ENCODE measurements at regions not wholly inside any gene's neighbourhood (a gene's known extent, or its start where the extent isn't known, plus 50 kb on each side); places are given as distances from the start of the nearest gene placed in this dataset.
"Not testable (repeated sequence)": the region's sequence is repeated elsewhere in the genome, so short reads cannot be mapped to it uniquely, and the experiment has no call there.

DNA sequence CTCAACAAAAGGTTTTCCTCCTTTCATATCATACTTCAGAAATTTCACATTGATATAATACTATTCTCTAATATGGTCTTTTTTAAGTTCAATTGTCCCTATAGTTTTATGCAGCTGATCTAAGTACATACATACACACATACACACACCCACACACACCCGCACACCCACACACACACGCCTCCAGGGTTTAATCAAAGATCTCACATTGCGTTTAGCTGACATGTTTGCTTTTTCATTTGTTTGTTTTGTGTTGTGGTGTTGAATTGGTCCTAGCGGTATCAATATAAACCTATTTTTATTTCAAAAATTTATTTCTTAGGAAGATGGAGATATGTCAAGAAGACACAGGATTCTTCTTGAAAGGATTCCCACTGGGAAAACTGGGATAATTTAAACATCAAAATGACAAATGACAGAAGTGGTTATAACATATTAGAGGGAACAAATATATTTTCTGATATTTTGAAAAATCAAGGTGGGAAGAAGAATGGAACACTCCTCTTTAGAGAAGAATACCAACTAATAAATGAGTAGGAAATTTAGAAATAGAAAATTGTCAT, 434.9 kb upstream of the SLC30A5 start:
- DNase-seq (ENCODE audit: low read depth) = no peak

DNA sequence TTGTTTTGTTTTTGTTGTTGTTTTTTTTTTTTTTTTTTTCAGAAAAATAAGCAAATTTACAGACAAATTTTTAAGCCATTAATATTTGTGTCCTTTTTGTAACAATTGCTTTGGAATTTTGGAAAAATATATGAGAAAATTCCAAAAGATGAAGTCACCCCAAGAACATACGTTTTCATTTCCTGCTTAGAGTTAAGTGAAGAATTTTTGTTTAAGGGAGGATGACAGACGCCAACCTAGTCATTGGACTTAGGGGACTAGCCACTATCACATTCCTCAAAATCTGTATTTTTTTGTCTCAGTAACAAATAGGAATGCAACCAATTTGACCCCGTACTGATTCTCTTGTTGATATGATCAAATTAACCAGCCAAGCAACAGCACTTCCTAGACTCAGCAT, 433.9 kb upstream of the SLC30A5 start:
- no peak for DNase-seq (ENCODE audit: low read depth)

DNA sequence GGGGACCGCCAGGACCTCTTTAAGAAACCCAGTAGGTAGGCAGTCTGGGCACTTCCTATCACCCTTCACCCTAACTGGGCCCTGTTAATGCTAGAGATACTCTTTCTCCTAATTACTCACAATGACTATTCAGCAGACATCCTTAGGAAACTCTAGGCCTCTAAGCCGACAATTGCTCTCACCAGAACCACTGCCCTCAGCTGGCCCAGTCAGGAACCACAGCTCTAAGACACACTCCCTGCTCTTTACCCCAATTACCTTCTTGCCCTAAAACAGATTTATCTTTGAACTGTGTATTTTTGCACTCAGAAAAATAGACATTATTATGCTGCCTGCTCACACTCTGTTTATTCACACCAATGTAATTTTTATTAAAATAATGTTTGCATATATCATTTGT, 432.6 kb upstream of the SLC30A5 start:
- no peak for DNase-seq (ENCODE audit: low read depth)

DNA sequence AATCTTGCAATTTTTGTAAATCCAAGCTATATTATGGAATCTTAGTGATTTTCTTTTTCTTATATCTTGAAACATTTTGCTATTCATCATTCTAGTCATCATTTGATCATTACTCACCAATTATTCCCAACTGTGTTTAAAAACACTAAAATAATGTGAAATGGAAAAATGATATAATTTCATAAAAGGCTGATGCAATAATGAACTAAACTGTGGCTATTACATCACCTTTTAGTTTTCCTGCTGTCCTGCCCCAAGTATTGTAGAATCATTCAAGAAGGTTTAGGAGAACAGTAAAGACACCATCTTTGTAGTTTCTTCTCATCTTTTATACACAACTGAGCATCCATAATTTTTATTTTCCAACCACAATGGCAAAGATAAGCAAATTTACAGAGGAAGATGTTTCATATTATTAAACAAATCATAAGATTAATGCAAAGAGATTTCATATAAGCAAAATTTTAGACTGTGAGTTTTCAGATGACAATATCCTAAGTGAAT, 431.0 kb upstream of the SLC30A5 start:
- DNase-seq (ENCODE audit: low read depth) = no peak

DNA sequence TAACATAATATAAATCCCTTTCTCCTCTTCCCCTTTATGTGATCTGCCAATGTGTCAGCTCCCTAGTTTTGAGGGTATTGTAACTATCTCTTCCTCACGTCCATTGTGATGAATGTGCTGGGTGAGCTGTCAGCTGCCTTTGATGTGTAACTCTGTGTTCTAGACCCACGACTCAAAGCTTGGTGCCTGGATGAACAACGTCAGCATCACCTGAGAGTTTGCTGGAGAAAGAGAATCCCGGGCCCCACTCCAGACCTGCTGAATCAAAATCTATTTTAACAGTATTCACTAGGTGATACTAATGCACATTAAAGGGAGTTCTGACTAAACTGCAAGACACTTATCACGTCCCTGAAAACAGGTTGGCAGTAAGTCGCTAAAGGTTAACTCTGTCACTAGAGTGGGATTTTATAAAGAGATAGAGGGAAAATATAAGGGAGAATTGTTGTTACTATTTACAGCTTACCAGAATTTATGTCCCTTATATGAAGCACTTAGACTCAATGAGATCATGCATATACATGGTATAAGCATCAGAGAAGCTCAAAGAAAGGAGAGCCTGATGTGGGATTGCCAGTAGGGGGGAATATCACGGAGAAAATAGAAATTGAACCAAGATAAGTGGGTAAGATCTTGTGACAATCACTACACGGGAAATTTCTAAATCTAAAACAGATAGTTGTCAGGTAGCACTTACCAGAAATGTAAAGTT, 423.8 kb upstream of the SLC30A5 start:
- no peak for DNase-seq (ENCODE audit: low read depth)

DNA sequence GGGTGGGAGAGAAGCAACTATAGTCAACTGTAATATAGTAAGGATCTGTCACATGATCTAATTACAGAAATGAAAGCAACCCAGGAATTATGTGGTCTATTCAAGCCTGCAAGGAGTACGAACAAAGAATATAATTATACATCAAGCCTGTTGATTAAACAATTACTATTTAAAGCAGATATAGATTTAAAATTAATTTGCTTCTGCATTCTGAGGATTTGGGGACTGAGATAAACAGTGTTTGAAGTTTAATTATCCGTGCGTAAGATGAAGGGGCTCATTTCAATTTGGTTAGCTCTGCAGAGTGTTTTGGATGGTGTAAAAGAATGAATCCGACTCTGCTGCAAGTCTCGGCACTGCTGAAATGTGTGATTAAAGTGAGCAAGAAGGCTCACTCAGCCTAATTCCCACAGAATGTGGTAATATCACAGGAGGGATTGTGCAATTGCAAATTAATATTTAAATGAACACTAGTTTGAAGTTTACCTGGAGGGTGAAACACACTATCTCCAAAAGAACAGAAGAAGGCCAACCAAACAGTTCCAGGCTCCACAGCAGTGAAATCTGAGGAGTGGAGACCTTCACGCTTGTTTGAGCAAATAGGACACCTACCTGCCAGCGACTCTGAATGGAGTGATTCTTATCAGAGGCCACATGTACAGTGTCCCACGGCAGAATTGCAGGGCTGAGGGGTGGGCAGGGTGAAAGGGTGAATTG, 420.6 kb upstream of the SLC30A5 start:
- no peak for DNase-seq (ENCODE audit: low read depth)

DNA sequence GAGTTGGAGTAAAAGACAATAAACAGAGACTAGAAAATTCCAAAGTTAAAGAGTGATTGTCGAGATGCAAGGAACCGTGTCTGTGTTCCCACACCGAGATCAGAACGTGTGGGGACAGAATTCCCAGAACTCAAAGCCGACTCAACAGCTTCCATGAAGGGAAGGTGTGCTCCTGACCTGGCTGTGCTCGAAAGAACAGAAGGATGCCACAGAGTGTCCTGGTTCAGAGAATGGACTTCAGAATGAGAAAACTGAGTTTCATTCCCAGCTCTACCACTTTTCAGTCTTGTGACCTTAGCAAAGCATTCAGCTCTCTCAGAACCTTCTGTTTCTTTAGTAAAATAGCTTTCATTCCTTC, 420.0 kb upstream of the SLC30A5 start:
- DNase-seq (ENCODE audit: low read depth) = no peak

DNA sequence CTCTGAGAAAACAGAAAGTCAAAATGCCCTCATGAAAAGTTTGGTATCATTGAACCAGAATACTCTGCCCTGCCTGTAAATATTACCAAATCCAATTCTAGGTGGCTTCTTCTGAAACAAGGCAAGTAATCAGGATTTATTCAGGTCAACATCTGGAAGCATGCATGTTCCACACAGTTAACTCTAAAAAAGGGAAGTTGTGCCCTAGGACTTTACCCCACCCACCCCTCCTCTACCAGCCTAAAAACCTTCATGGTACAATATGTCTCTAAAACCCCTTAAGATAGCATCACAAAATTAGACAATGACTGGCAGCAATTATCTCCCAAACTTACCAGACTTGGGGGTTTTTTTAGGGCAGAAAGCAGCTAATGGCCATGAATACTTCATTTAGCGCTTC, 414.8 kb upstream of the SLC30A5 start:
- DNase-seq (ENCODE audit: low read depth) = no peak

- DNase-seq (ENCODE audit: low read depth) = no peak
Measured at GRCh38 chr5:68680366-68680765, 413.4 kb upstream of the SLC30A5 start.

GRCh38 chr5:68681929-68682328, 411.9 kb upstream of the SLC30A5 start:
- DNase-seq (ENCODE audit: low read depth) = no peak

DNA sequence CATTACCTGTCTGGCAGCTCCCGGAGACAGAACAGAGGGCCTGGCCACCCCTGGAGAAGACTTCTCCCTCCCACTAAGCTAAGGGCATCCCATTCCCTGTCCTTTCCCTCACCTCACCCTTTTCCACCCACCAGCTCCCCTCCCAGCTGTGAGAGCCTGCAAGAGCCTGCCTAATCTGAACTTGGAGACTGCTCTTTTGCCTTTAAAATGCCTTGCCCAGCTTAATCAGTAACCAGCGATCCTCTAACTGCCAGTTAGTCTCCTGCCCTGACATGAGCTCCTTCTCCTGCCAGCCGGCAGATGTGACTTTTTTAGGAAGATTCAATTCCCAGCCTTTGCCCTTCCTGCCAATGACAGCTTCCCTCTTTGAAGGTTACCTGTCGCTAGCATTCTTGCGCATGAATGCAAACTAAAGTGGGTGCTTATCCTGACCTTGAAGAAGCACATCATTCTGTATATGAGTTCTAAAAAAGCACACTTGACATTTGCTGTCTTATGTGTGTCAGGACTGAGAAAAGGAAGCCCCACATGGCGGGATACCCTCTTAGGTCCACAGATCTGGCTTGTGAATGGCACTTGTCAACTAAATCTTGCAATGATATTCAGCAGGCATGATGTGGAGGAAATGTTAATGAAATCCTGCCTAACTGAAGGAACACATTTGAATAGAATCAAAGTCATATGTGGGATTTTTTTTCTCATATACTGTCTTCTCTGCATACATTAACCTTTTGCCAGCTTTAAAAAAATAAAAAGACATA, 411.2 kb upstream of the SLC30A5 start:
- DNase-seq (ENCODE audit: low read depth) = no peak

DNA sequence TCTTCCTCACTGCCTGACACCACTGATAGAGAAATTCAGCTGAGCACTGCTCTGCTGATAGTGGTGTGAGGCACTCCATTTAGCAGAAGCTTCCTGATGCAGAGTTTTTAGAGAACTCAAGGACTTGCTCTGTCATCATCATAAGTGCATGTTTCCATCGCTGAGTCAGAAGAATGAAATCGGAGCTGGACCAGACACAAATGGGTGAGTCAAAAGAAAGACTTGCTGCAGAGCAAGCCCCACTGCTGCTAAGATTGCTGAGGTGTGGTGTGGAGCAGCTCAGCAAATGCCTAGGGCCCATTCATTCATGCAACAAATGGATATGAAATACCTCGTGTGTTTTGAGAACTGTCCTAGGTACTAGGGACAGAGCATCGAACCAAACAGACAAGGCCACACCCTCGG, 410.2 kb upstream of the SLC30A5 start:
- no peak for DNase-seq (ENCODE audit: low read depth)

DNA sequence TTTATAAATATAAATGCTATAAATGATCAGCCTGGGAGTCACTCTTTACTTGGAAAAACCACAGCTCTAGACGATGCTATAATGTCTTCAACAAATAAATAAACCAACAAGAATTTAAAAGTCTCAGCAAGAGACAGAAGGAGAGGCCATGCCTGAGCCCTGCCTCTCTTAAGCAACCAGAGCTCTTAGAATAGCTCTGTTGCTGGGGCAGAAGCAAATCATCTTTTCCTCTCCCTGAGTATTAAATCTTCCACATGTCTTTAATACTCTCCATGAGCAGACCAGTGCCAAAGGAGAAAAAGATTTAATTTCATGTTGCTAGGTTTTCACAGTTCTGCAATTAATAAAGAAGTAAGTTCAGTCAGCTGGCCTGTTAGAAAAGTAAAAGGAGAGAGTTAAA, 408.0 kb upstream of the SLC30A5 start:
- no peak for DNase-seq (ENCODE audit: low read depth)

DNA sequence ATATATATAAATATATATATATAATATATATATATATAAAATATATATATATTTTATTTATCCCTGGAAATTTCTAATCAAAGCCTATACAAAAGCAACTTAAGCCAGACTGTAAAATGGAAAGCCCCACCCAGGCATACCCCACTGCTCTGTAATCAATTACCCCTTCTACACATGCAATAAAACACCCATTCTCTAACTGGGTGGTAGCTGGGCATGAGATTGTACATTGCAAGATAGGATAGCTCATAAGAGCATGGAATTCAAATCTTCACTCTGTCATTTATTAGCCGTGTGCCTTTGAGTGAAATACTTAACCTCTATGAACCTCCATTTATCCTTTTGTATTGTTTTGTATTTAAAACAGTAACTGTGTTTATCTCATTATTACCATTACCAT, 405.3 kb upstream of the SLC30A5 start:
- DNase-seq (ENCODE audit: low read depth) = no peak

DNA sequence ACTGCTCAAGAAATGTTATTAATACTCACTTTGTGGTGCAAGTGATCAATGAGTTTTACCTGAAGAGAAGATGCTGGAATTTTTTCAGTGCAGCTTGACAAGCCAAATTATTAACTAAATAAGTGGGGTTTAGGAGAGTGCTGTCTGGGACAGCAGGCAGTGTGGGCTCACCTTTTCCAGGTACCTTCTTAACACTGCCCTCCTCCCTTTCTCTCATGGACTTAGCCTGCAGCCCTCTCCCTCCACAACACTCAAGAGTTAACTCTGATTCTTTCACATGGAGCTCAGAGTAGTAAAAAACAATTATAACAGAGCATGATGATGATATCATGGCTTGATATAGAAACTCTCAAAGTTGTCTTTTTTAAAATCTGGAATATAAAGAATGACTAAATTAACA, 404.8 kb upstream of the SLC30A5 start:
- no peak for DNase-seq (ENCODE audit: low read depth)

- not testable (repeated sequence) for DNase-seq (ENCODE audit: low read depth)
Measured at GRCh38 chr5:68691874-68692273, 401.9 kb upstream of the SLC30A5 start.

DNA sequence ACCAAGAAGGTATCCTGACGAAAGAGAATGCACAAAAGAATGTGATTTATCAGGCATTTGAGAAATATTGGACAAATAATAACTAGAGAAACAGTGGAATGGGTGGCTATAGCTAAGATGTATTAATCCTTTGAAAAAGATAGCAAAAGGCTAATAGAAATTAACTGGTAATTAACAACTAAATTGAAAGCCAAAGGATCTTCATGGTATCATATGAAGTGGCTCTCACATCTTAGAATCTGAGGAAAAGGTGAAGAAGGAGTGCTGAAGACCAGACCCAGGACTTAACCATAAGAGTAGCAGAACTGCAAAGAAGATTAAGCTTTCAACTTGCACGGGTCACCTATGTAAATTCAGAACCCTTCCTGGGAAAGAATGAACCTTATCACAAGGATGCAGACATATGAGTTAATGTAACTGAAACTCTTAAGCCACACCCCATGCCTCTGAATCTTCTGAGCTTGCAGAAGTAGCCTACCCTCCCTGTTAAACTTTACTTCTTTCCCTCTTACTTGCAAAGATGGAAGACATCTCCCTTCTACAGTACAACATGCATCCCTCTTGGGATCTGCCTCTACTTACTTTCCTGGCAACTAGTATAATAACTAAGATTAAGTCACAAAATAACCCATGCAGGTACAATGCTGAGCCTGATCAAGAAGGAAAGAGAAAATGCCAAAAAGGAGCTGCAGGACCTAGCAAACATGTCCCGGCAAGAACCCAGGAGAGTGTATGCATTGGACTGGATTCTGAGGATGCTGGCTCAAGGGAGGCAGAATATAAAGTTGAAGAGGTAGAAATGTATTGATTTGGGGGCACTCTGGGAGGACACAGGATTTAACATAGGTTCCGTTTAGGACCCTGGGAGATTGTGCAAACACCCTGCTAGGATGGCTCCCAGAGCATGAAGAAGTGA, 395.5 kb upstream of the SLC30A5 start:
- no peak for DNase-seq (ENCODE audit: low read depth)

- no peak for DNase-seq (ENCODE audit: low read depth)
Measured at GRCh38 chr5:68699966-68700365, 393.8 kb upstream of the SLC30A5 start.

DNA sequence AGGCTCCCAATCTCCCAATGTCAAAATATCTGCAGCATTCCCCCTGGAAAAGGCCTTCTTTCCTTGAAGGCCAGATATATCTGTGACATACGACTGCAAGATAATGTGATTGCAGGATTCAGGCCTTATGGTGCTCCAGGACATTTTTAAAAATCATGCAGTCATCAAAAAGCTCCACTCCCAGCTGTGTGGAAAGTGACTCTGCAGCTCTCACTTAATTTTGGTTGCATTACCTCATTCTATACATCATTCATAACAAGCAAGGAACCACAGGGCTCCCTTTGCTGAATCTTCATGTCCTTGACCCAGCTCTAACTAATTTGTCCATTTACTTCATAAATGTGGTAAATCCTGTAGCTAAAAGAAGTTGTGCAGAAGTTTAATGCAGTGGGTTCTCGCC, 386.2 kb upstream of the SLC30A5 start:
- no peak for DNase-seq (ENCODE audit: low read depth)

DNA sequence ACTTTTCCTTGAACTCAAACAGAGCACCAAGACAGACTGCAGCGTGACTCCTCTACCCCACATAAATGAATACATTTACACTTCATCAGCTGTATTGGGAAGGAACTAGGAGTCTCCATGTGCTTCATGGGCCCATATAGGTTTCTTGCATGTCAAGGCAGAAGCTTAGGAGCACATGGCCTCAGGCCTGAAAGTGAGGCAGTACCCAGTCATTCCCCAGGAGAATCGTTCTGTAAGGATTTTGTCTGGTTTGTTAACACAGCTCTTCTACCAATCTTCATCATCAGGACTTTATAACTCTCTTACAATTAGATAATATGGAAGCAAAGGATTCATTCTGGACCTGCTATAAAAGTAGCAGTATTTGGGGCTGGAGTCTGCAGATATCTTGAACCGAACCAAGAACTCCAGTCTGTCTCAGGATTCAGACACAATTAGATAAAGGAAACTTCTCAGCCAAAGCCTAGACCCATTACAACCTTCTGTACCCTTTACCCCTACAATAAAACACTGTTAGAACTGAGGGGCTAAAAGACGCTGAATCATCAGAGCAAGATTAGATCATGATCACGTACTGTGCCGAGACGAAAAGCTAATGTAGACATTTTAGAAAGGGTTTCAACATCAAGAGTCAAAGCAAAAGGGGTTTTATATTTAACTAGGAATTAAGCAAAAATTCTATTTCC, 385.5 kb upstream of the SLC30A5 start:
- no peak for DNase-seq (ENCODE audit: low read depth)

DNA sequence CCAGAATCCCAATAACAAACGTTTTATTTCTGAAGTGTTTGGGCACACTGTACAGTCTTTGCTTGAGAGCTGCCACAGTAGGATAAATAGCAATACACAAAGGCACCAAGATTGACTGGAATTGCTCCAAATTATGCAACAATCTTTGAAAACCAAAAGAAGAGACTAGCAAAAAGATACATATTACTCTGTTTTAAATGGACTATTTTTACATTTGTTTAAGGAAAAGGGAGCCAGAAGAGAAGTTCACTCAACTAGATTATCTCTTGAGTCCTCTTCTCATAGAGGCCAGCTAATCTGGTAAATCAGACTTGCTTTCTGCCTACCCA, 385.0 kb upstream of the SLC30A5 start:
- DNase-seq (ENCODE audit: low read depth) = no peak
